Activated CD4-positive, alpha-beta T cell treated with anti-CD3 and anti-CD28 coated beads, Interleukin-2, Interleukin-6, amounts not matched to agents 100 ng/mL and 50 ng/mL, durations not matched to agents 16 hours and 8 hours (primary cell): ENCODE measurements at regions not wholly inside any gene's neighbourhood (a gene's known extent, or its start where the extent isn't known, plus 50 kb on each side); places are given as distances from the start of the nearest gene placed in this dataset.
"Not testable (repeated sequence)": the region's sequence is repeated elsewhere in the genome, so short reads cannot be mapped to it uniquely, and the experiment has no call there.

ENCODE experiments used
- DNase-seq: peaks from one replicate; pipeline ENCODE4 v3.0.0-alpha.2; 2020

DNA sequence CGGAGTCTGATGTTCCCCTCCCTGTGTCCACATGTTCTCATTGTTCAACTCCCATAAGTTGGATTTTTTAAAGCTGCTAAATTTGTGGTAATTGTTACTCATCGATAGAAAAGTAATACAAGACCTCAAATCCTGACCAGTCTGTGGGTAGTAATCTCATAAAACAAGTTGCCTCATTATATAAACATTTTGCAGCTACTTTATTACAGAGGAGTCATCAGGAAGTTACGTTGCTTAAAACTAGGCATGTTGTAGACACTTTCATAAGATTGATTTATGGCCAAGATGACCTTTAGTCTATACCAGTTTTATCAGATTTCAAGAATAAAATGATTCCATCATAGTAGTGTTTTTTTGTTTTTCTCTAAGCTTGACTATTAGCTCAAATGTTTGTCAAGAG is 208.8 kb downstream of the GIPC2 start:
- no peak for DNase-seq

DNA sequence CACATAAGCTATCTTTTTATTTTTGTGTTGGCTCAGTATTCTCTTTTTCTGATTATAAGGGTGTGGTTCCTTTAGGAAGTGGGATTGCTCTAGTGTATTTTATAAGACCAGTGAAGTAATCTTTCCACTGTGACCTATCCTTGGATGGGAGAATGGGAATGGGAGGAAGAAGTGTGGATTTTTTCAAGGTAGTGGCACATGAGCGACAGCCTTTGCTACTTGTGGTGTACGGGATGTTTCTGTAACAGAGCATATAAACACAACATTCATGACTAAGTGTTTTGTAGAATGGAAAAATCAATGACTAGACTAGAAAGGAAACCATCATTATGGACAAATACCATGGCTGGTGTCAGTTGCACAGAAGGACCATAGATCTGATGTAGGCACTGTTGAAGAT is 209.6 kb downstream of the GIPC2 start:
- DNase-seq = no peak

DNA sequence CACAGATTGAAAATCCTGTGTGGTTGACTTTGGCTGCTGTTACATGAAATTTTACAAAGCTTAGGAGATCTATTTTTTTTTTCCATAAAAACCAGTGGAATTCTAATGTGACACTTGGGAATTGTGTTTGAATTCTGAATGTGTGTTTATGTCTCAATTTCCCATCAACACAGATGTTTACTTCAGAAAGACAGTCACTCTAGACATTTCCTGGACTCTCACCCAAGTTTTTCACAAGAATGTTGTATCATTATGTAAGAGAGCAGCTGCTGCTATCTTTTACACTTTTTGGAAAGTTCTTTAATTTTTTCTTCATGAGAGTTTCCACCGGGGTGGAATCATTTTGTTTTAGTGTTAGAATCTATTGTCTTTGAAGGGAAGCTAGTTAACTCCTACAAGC is 210.1 kb downstream of the GIPC2 start:
- no peak for DNase-seq

DNA sequence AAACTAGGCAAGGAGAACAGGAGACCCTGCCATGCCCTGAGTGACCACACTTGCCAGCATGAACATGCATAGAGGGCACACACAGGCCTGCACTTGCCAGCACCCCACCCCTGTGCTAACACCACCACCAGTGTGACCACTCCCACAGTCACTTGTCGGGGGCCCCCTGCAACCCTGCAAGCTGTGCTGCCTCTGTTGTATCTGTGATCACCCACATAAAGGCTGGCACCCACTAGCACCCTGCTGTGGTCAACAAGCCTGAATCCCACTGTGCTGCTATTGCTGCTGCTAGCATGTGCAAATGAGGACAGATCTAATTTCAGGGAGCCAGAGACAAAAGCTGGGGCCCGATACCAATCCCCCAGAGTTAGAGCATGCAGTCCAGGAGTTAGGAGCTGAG is 217.7 kb downstream of the GIPC2 start:
- no peak for DNase-seq

DNA sequence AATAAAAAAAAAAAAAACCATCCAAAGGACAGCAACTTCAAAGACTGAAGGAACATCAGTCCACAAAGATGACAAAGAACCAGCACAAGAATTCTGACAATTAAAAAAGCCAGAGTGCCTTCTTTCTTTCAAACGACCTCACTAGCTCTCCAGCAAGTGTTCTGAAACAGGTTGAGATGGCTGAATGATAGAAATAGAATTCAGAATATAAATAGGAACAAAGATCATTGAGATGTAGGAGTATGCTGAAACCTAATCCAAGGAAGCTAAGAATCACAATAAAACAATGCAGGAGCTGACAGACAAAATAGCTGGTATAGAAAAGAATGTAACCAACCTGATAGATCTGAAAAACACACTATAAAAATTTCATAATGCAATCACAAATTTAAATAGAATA is 218.2 kb downstream of the GIPC2 start:
- DNase-seq = no peak

DNA sequence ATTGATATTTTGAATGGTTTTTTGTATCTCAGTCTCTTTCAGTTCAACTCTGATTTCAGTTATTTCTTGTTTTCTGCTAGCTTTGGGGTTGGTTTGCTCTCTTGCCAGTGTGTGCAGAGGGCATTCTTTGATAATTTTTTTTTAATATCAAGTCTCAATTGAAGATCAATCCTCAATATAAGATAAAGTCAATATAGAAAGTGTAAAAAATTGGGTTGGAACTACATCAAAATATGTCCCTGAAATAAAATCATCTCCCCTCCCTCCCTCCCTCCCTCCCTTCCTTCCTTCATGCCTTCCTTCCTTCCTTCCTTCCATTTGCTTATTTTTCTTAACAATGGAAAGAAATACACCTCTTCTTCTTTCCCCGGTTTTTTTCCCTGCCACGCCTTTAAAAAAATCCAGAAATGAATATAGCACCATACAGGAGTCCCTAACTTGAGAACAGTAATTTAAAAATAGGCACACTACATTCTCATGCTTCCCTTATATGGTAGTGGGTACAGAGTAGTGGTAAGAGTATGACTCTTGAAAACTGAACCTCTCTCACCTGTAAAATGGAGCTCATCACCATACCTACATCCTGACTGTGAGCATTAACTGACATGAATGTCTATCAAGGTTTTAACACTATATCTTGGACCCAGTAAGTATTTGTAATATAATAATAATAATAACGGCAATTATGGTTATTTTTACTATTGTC is 221.9 kb downstream of the GIPC2 start:
- DNase-seq = no peak

DNA sequence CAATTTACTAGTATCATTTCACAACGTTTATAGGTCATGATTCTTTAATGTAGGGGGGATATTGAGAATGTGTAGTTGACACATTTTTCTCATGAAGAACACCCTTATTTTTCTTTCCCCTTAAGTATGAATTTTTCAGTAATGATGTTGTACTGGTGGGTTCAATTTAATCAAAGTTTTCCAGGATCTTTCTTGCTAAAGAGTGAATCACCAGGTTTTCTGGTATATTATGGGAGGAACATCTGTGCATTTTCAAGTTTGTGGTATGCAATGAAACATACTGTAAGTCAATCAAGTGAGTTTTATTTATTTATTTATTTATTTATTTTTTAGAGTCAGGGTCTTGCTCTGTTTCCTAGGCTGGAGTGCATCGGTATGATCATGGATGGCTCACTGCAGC is 221.2 kb upstream of the PTGFR start:
- DNase-seq = no peak

DNA sequence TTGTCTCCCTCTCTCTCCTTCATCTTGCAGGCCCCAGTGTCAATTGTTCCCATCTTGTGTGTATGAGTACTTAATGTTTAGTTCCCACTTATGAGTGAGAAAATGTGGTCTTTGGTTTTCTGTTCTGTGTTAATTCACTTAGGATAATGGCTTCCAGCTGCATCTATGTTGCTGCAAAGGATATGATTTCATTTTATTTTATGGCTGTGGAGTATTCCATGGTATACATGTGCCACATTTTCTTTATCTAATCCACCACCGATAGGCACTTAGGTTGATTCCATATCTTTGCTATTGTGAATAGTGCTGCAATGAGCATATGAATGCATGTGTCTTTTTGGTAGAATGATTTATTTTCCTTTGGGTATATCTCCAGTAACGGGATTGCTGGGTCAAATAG is 219.4 kb upstream of the PTGFR start:
- not testable (repeated sequence) for DNase-seq

DNA sequence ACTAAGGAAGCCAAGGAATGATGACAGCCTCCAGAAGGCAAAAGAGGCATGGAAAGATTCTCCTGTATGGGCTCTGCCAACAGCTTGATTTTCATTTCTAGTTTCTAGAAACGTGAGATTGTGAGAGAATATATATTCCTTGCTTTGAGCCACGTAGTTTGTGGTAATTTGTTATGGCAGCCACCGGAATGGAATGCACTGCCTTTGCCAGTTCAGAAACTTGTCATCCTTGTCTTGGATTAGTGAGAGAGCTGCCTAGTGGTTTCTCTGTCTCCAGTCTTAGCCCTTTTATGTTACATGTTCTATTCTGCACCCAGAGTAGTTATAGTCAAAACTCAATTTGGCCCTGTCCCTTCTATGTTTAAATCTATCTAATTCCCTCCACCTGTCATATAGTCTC is 216.0 kb upstream of the PTGFR start:
- no peak for DNase-seq

DNA sequence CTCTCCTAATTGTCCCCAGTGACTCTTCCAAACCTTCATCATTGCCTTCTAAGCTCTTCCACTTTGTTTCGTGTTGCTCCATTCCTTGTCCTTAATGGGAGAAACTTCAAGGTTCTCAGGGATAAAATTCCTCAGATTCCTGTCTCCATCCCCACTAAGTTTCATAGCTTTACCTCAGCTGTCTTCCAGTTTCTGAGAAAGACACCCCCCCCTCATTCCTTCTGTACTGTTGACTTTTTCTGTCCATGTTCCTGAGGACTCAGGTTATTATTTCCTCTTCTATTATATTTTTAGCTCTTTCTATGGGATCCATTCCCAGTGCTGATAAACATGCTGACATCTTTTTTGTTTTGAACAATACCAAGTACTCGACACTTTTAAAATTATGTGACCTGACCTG is 215.3 kb upstream of the PTGFR start:
- no peak for DNase-seq

DNA sequence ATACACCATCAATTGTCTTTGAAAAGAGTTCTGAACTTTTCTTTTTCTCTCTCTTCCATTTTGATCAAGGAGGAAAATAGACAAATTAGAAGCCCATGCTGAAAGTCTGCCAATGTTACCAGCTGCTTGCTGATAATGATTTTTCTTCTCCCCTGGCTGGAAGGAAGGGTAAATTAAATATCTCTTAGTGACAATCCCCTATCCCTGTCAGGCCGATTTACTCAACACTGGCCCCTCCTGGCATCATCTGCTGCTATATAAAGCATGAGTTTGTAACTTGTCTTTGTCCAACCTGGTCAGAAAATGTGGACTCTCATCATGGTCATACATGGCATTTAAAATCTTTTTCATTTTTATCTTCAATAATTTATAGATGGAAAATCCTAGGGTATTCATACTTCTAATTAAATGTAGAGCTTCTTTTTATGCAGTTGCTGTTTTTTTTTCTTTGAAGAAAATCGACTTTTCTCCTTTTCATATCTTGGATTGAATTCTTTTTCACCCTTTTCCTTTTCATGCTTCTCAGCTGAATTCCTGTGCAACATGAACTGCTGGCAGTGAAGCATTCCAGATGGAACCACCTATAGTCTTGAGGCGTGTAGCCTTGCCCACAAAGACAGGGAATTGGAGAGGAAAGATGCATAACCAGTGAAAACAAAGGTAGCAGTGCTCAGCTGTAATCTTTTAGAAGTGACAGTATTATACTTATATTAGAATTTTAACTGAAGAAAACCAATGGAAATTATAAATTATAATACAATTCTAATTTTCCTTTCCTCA is 214.7 kb upstream of the PTGFR start:
- DNase-seq = no peak

DNA sequence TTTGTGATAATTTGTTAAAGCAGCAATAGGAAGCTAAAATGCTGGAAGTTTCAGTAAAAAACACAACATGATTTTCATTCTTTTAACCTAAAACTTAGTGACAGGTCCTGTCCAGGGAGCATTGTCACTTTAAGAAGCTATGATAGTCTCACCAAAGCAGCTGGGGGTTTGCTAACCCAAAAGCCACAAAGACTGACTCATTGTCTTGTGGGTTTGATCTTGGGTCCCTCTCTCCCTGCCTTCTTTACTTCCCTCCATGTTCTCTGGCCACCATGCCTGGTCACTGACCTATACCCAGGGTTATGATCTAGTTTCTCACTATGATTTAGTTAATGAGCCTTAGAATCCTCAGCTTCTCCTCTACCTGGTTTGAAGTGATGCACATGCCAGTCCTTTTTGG is 213.5 kb upstream of the PTGFR start:
- peak; percentile 15 for DNase-seq

DNA sequence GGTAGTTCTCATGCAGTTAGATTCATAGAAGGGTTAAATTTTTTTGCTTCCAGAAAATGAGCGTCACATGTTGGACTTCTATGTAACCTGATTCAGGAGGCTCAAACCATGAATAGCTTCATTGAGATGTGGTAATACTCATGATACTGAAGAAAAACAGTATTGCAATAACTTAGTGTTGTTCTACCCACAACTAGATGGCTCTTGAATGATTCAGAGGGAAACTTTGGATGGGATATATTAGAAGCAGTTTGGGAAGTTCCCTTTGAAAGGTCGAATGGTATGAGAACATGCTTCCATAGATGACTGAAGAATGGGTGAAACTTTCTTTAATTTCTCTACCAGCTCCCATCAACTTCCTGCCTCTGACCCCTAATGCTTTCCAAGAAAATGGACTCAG is 211.7 kb upstream of the PTGFR start:
- no peak for DNase-seq

DNA sequence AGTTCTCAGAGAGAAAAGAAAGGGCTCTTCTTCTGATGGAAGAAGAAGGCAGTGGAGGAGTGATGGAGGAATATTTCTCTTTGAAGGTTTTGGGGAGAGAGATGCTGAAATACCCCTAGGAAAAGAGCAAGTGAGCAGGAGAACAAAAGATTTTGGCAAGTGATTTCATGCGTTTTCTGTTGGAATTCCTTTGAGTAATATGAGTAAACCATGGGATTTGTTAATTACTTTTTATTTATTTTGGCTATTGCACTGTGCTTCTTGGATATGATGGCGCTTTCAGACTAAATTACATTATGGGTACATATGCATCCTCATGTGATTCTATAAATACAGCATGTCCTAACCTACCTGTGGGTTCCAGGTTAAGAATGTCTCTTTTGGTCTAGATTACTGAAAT is 210.1 kb upstream of the PTGFR start:
- DNase-seq = no peak

DNA sequence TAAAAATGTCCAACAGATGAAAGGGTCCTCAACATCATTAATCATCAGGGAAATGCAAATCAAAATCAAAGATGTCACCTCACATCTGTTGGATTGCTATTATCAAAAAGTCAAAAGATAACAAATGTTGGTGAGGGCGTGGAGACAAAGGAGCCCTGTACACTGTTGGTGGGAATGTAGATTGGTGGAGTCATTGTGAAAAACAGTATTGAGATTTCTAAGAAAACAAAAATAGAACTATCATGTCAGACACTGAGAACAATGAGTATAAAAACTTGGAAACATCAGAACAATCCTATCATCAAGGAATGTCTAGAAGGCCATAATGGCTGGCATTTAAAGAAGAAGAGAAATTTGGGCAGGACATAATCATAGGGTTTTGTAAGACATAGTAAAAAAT is 209.2 kb upstream of the PTGFR start:
- DNase-seq = no peak

DNA sequence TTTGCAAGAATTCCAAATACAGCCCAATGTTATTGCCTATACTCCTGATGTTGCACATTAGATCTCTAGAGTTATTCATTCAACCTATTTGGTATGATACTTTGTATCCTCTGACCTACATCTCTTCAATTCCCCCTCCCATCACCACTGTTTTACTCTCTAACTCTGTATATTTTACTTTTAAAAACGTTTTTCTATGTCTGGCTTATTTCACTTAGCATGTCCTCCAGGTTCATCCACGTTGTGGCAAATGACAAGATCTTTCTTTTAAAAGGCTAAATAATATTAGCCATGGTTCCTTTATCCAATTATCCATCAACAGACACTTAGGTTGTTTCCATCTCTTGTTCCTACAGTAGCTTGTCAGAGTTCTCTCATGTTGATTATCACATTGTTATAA is 207.1 kb upstream of the PTGFR start:
- no peak for DNase-seq

DNA sequence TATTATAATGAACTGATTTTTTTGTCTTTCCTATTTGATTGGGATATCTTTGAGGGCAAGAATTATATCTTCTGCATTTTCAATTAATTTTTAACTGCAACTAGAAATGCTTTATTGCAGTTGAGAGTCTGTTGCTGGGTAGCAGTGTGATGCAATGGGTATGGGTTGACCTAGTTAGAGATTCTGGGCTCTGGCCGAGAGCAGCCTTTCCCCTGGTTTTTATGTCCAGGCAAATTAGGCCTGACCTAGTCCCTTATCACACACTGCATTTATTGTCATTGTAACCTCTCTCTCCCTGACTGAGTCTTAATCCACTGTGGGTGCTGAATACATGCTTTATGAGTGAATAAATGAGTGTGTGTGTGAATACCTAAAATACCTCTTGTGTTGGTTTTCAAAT is 206.4 kb upstream of the PTGFR start:
- DNase-seq = no peak

DNA sequence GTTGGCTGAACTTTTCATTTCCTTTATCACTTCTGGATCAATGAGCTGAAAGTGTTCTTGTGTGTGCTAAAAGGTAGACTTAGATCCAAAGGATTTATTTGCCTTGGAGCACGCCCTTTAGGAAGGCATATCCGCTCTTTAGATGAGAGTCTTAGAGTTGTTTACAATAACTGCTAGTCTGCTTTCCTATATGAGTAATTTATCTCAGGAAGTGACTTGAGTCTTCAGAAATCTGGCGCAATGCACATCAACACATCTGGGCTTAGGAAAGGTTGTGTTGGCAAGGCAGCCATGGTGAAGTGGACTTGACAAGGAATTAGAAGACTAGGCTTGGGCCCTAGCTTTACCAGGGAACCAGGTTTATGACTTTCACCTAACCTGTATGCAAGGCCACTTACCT is 204.1 kb upstream of the PTGFR start:
- no peak for DNase-seq

DNA sequence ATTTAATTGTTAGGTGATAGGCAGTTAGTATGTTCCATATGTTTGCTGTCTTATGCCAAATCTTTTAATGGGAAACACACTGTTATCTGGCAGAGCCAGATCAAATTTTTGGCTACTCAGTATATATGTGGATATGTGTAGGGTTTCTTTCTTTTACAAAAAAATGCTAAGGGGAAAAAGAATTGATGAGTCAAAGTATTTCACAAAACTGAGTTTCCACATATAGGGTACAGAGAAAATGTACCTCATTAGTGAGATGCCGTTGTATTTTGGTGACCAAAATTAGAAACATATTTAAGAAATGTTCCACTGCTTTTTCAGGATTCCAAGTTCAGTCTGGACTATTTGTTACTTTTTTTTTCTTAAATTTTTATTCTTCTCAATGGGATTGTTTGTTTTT is 201.2 kb upstream of the PTGFR start:
- DNase-seq = no peak

DNA sequence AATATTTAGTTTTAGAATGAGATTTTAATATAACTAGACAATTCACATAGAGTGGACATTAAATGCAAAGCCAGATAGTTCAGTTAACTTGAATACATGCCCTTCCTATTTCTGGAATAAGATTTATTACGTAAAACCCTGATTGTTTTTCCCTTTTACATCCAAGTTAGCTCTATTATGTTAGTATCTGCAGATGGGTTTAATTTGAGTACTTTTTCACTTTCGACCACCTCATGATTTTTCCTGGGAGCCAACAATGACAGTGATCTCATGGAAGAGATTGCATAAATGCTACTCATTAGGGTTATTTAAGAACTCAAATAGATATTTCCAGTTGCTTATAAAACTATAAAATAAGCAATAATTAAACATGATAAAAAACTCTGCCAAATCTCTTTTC is 199.4 kb upstream of the PTGFR start:
- DNase-seq = no peak

DNA sequence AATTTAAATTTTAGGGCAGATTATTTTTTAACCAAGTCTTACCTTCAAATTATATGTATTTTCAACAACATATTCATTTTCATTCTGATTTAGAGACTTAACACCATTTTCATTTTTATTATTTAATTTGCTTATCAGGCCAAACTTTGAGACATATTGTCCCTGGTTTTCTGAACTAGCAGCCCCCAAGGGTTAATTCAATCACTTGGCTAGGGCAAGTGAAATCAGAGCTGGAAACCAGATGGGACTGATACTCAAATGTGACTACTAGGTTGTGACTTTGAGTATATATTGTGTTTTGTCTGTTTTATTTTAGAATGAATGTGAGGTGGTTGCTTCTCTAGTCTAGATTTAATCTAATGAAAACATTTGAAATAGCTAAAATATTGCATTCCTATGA is 198.9 kb upstream of the PTGFR start:
- no peak for DNase-seq

DNA sequence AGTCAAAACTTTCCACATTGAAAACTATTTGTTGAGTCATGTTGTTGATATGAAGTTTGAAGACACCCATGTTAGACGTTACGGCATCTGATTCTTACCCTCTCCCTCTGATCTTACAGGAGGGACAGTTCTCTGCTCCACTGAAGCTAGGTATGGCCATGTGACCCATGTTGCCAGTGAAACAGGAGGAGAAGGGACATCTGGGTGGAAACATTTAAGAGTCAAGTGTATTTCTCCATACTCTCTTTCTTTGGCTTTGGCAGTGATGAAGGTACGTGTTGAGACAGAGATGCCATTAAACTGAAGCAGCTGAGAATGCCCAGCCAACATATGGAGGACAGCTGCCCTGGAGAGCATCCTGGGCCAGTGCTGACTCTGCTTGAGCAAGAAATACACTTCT is 198.4 kb upstream of the PTGFR start:
- DNase-seq = no peak

DNA sequence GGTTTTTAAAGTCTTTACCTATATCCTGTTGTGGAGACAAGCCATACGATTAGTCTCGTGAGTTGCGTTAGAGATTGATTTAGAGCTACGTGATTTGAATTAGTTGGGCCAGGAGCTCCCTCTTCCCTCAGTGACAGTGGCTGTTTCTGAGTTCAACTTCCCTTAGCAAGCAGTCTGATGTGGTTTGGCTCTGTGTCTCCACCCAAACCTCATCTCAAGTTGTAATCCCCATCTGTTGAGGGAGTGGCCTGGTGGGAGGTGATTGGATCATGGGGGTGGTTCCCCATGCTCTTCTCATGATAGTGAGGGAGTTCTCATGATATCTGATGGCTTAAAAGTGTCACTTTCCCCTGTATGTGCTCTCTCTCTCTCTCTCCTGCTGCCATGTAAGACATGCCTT is 192.9 kb upstream of the PTGFR start:
- no peak for DNase-seq

DNA sequence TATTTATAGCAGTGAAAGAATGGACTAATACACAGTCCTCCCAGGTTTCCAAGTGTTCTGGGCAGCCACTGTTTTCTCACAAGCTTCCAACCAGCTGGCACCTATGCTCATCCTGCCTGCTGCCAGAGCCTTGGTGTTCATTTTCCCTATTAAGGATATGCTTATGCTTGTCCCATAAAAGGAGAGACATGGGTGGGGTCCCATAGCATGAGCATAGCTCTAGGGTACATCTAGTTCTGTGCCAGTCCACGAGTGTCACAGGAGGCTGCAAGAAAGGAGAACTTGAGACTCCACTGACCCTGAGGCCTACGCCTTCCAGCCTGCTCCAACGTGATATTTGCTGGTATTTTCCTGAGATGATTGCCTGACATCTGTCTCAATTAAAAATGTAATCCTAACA is 192.4 kb upstream of the PTGFR start:
- no peak for DNase-seq

DNA sequence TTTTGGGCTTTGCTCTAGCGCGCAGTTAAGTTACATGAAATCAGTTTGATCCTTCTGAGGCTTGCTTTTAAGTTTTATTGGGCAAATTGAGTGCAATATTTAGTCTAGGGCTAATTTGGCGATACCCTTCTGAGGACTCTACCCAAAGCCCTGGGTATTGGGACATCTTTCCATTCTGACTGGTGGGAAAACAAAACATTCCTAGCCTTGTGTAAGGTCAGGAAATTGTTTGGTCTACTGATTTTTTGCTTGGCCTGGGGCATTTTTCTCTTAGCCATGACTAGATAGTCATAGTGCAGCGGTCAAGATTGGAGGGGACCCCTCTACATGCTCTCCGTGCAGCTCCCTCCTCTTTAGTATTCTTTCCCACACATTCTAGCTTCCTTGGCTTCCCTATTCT is 189.6 kb upstream of the PTGFR start:
- DNase-seq = no peak
